ENCODE measurements at regions not wholly inside any gene's neighbourhood (a gene's known extent, or its start where the extent isn't known, plus 50 kb on each side); places are given as distances from the start of the nearest gene placed in this dataset.
"Not testable (repeated sequence)": the region's sequence is repeated elsewhere in the genome, so short reads cannot be mapped to it uniquely, and the experiment has no call there.

GRCh38 chr7:11274074-11274473 lies 300.4 kb downstream of the PHF14 start:
- TF ChIP-seq CTCF (IDR thresholded peaks at IDR 0.05): no peak
- POLR2A ChIA-PET: no interaction called here

GRCh38 chr7:11281953-11282352 lies 308.3 kb downstream of the PHF14 start:
- Mint-ChIP-seq H3K27me3 (no peaks in the 10 kb centered on the region), H3K9me3 (no peaks in the 10 kb centered on the region), H3K4me1 (no peaks in the 10 kb centered on the region), H3K27ac (no peak overlapping the region), H3K4me3 (no peak overlapping the region), H3K36me3 (ENCODE audit: low read depth) (no peaks in the 10 kb centered on the region)
- ChIA-PET POLR2A (no interaction called here), CTCF (no interaction called here)
- intact Hi-C loops (cut with micrococcal nuclease): no loop called here
- no peak for DNase-seq
- no peak for ATAC-seq (ENCODE audit: low read depth)
- no peak for TF ChIP-seq CTCF (IDR thresholded peaks at IDR 0.05)

More at GRCh38 chr7:11274074-11274473, 300.4 kb downstream of the PHF14 start:
- no peaks in the 10 kb centered on the region for H3K27me3 Mint-ChIP-seq
- CTCF ChIA-PET: no interaction called here
- no peaks in the 10 kb centered on the region for H3K36me3 Mint-ChIP-seq (ENCODE audit: low read depth)
- DNase-seq: no peak
- no peak overlapping the region for H3K27ac Mint-ChIP-seq
- no peak overlapping the region for H3K4me3 Mint-ChIP-seq
- intact Hi-C loops (cut with micrococcal nuclease): no loop called here
- H3K4me1 Mint-ChIP-seq: no peaks in the 10 kb centered on the region
- no peaks in the 10 kb centered on the region for H3K9me3 Mint-ChIP-seq
- ATAC-seq (ENCODE audit: low read depth): no peak

- H3K36me3 Mint-ChIP-seq (ENCODE audit: low read depth); ATAC-seq (ENCODE audit: low read depth); H3K4me3 Mint-ChIP-seq; intact Hi-C loops (cut with micrococcal nuclease); H3K27me3 Mint-ChIP-seq; DNase-seq; CTCF ChIA-PET; H3K4me1 Mint-ChIP-seq; H3K27ac Mint-ChIP-seq; POLR2A ChIA-PET; H3K9me3 Mint-ChIP-seq: not testable (repeated sequence)
These were observed 309.9 kb downstream of the PHF14 start for GRCh38 chr7:11283584-11283983.

GRCh38 chr7:11290863-11291262 lies 317.2 kb downstream of the PHF14 start:
- ChIA-PET CTCF (no interaction called here), POLR2A (no interaction called here)
- H3K36me3 Mint-ChIP-seq (ENCODE audit: low read depth): no peaks in the 10 kb centered on the region
- no peaks in the 10 kb centered on the region for H3K9me3 Mint-ChIP-seq
- DNase-seq: no peak
- H3K27ac Mint-ChIP-seq: no peak overlapping the region
- no peak for ATAC-seq (ENCODE audit: low read depth)
- H3K27me3 Mint-ChIP-seq: no peaks in the 10 kb centered on the region
- no peak for TF ChIP-seq CTCF (IDR thresholded peaks at IDR 0.05)
- H3K4me1 Mint-ChIP-seq: no peaks in the 10 kb centered on the region
- intact Hi-C loops (cut with micrococcal nuclease): no loop called here
- H3K4me3 Mint-ChIP-seq: no peak overlapping the region

DNA sequence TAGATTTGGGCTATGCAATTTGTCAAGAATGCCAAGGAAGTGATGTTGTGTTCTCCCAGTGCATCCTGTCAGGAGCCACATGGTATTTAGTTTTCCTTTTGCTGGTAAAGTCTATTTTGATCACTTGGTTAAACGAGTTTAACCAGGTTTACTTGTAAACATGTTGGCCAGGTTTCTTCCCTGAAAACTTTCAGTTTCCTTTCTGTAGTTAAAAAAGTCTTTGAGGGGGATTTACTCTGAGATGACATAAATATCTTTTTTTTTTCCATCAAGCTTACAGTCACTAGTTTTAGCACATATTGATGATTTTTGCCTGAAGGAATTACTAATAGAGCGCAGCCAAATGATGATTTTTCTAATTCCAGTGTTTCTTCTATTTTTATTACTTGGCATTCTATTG lies 320.5 kb downstream of the PHF14 start:
- Mint-ChIP-seq H3K36me3 (ENCODE audit: low read depth) (no peaks in the 10 kb centered on the region), H3K27me3 (no peaks in the 10 kb centered on the region), H3K4me1 (no peaks in the 10 kb centered on the region), H3K27ac (no peak overlapping the region), H3K4me3 (no peak overlapping the region), H3K9me3 (no peaks in the 10 kb centered on the region)
- no peak for TF ChIP-seq CTCF (IDR thresholded peaks at IDR 0.05)
- DNase-seq (no peak), ATAC-seq (ENCODE audit: low read depth) (no peak)
- CTCF ChIA-PET: no interaction called here
- POLR2A ChIA-PET: no interaction called here
- intact Hi-C loops (cut with micrococcal nuclease): no loop called here

GRCh38 chr7:11294965-11295364 lies 321.3 kb downstream of the PHF14 start:
- Mint-ChIP-seq H3K27me3 (no peaks in the 10 kb centered on the region), H3K4me3 (no peak overlapping the region), H3K4me1 (no peaks in the 10 kb centered on the region), H3K9me3 (no peaks in the 10 kb centered on the region), H3K27ac (no peak overlapping the region), H3K36me3 (ENCODE audit: low read depth) (no peaks in the 10 kb centered on the region)
- DNase-seq (no peak), ATAC-seq (ENCODE audit: low read depth) (no peak)
- CTCF ChIA-PET: no interaction called here
- intact Hi-C loops (cut with micrococcal nuclease): no loop called here
- TF ChIP-seq CTCF (IDR thresholded peaks at IDR 0.05): no peak
- POLR2A ChIA-PET: no interaction called here

Data from activated B cell treated with CpG ODN at 0.5 μM for 24 hours (primary cell).